ENCODE measurements at regions not wholly inside any gene's neighbourhood (a gene's known extent, or its start where the extent isn't known, plus 50 kb on each side); places are given as distances from the start of the nearest gene placed in this dataset.

DNA sequence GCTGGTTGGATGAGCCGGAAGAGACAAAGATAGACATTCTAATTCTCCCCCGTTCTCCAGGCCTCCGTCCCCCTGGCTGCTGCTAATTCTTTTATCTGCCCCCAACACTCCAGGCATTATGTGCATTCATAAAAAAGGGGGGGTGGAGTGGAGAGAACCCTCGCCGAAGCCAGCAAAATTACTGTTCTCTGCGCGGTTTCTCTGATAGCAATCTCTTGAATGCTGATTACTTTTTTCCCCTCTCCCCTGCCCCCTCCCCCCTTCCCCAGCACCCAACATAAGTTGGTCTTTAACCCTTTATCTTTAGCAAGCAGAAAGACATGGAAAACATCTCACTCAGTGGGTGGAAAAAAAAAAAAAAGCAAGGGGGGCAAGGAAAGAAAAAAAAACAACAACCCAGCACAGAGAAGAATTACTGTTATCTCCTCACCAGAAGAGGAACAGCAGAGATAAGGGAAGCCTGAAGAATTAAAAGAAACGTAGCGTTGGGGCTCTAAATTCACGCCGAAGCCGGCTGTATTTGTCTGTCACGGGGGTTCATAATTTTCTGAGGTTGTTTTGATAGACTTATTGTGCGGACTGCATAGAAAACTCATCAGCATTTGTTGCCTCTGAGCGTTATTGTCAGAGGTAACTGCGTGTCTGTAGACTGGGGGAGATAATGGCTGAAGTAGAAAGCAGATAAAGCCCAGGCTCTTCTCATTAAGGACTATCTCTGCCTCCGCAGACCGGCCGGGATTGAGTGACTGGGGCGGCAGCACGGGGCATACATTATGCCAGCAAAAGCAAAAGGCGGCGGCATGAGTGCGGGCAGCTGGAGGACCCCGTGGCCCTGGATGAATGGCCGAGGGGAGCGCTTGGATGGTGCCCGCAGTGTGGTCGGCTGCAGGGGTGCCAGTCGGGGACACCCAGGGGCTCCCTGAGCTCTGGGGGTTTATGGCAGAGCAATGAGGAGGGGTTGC, 126.9 kb downstream of the MRM1 start:
- DNase-seq (ENCODE audit: low read depth in 2 of 2): no peak

DNA sequence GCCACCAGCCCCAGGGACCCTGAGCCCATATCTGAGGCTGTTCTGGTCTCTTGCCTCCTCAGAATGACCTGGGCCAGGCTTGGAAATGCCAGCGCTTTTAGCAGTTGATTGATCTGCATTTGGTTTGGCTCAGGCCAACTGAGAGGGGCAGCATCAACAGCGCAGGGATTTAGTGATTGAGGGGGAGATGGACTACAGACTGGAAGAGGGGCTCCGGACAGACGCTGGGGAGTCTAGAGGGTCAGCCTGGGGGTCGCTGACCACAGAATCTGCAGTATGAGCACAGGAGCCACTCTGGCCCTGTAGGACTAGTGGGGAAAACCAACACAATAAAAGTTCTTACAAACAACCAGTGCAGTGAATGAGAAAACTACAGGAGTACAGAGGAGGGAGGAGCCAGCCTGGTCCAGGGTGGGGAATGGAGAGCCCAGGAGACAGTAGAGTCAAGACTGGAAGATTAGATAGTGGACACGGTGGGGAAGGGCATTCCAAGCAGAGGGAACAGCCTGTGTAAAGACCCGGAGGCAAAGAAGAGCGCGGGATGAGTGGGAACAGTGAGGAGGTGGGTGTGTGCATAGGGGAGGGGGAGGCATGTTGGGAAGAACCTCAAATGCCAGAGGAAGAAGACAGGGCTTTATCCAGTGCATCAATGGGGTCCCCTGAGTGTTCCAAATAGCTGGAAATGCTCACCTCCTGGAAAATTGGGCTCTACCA, 128.9 kb downstream of the MRM1 start:
- no peak for DNase-seq (ENCODE audit: low read depth in 2 of 2)

DNA sequence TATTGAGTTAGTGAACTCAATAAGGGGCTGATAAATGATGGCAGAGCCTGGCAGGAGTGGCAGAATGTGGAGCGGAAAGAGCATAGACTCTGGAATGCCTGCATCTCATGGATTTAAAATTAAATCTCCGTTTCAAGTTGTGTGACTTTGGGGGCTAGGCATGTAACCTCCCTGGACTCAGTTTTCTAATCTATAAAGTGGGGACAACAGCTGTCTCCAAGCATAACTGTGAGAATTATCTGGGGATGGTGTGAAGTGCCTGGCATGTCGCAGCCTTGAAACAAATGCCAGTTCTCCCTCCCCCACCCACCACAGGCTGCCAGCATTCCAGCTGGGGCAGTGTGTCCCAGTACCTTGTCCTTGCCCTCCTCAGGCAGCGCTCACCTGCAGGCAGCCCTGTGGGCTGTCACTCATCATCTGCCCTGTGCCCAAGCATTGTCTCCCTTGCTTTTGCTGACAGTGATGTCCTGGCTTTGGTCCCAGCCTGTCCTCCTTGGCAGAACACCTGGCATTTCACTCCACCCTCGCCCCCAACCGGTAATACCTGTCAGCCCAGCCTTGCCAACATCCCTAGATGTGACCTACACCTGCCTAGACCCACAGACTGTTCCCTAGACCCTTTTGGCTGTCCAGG, 129.6 kb downstream of the MRM1 start:
- DNase-seq (ENCODE audit: low read depth in 2 of 2): no peak

- DNase-seq (ENCODE audit: low read depth in 2 of 2): no peak
Observed at GRCh38 chr17:36731811-36732210, 130.4 kb downstream of the MRM1 start.

DNA sequence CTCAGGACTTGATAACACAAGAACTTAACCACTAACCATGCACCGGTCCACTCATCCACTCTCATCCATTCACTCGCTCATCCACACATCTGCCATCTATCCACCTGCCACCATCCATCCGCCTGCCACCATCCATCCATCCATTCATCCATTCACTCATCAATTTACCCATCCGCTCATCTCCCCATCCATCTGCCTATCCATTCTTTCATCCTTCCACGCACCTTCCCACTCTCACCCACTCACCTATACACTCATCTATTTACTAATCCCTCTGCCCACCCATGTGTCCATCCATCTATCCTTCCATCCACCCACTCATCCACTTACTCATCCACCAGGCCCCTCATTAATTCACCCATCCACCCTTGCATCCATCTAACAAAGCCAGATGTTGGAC, 131.0 kb downstream of the MRM1 start:
- no peak for DNase-seq (ENCODE audit: low read depth in 2 of 2)

- DNase-seq (ENCODE audit: low read depth in 2 of 2): no peak
Observed at GRCh38 chr17:36736201-36737156, 135.1 kb downstream of the MRM1 start.

DNA sequence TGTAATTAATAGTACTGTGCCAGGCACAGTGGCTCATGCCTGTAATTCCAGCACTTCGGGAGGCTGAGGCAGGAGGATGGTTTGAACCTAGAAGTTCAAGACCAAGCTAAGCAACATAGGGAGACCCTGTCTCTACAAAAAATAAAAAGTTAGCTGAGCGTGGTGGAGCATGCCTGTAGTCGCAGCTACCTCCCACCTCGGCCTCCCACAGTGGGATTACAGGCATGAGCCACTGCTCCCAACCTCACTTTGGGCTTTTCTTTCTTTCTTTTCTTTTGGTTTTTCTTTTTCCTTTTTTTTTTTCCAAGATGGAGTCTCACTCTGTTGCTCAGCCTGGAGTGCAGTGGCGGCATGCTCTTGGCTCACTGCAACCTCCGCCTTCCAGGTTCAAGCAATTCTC, 137.8 kb downstream of the MRM1 start:
- no peak for DNase-seq (ENCODE audit: low read depth in 2 of 2)

- no peak for DNase-seq (ENCODE audit: low read depth in 2 of 2)
Observed at GRCh38 chr17:36740157-36740556, 138.8 kb downstream of the MRM1 start.

GRCh38 chr17:36741019-36741902, 139.9 kb downstream of the MRM1 start:
- DNase-seq (ENCODE audit: low read depth in 2 of 2): no peak

DNA sequence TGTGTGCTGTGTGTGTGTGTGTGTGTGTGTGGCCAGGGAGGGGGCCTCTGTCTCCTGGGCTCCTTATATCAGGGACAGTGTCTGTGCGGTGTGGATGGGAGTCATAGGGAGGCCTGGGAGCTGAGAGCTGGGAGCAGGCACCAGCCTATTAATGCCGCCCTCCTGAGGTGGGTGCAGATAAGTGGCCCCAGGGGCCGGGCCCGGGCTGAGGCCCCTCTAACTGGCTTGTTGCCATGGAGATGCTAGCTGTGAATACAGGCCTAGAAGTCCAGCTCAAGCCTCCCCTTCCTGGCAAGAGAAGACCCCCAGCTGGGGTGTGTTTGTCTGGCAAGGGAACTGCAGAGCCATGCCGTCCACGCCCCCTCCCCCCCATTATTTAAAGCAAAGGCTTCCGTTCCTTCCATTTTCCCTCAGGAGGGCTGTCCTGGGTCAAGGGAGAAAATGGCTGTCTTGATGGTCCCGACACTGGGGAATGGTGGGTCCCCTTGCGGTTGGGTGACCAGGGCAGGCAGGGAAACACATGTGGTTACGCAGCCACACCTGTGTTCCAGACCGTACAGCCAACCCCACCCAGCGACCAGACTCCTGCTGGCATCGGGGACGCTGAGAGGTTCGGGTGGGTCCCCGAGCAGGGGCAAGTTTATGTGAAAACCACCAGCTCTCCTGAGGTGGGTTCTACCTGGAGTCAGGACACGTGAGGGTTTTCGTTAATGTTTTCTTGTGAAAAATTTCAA, 141.1 kb downstream of the MRM1 start:
- DNase-seq (ENCODE audit: low read depth in 2 of 2): no peak

DNA sequence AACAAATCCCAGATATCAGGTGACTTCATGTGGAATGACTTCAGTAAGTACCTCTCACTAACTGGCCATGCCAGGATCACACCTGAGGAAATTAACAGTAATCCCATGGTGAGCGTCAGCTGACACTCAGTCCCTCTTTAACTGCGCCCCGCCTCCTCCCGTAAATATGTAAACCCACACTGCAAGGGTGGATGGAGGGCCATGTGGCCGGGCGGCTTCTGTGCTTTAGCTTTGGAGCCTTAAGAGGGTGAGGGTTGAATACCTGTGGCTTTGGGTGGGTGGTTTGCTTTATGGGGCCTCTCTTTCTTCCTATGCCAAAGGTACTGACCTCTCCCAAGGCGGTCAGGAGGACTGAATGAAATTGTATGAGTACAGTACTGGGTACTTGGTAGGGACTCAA, 141.7 kb downstream of the MRM1 start:
- DNase-seq (ENCODE audit: low read depth in 2 of 2): no peak

- DNase-seq (ENCODE audit: low read depth in 2 of 2): no peak
Observed at GRCh38 chr17:36746381-36747053, 145.1 kb downstream of the MRM1 start.

DNA sequence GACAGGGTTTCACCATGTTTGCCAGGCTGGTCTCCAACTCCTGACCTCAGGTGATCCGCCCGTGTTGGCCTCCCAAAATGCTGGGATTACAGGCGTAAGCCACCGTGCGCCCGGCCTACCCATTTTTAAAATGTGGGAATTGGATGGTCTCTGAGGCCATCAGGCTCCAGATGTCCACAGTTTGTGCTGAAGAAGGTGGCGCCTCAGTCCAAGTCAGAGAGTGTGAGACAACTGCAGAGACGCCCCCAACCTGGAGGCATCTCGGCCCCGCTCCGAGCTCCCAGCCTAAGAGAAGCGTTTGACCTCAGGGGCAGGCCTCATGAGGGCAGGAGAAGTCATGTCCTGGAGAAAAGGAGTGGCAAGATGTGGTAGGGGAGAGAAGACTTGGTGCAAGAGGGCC, 146.5 kb downstream of the MRM1 start:
- DNase-seq (ENCODE audit: low read depth in 2 of 2): no peak

DNA sequence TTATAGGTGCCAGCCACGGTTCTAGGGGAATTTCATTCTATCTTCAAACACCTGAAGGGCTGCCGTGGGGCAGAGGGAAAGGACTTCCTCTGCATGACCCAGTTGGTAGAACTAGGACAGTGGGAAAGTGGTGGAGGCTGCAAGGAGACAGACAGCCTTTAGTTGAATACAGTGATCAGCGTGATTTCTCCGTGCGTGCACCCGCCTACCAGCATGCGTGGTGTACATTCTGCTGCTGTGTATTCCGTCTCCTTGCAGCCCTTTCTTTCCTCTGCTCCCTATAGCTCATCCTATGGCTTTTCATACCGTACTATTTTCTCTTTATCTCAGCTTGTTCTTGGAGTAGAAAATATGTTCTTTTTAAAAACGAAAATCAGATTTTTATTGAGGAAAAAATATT, 146.9 kb downstream of the MRM1 start:
- no peak for DNase-seq (ENCODE audit: low read depth in 2 of 2)

DNA sequence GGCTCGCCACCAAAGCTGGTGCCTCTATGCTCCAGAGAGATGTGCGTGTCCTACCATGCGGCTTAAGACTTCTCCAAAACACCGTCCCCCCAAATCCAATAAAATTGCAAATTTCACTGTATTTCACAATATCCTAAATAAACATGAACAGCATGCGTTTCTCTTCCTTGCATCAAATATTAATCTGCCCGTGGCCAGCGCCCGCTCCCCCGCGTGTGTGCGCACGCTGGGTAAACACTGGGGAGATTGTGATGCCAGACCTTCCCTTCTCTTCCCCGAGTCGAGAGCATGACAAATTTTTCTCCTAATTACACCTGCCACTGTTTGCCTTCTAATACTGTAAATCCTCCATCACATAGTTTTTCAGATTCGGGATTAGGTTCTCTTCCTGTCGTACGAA, 148.1 kb downstream of the MRM1 start:
- DNase-seq (ENCODE audit: low read depth in 2 of 2): no peak

DNA sequence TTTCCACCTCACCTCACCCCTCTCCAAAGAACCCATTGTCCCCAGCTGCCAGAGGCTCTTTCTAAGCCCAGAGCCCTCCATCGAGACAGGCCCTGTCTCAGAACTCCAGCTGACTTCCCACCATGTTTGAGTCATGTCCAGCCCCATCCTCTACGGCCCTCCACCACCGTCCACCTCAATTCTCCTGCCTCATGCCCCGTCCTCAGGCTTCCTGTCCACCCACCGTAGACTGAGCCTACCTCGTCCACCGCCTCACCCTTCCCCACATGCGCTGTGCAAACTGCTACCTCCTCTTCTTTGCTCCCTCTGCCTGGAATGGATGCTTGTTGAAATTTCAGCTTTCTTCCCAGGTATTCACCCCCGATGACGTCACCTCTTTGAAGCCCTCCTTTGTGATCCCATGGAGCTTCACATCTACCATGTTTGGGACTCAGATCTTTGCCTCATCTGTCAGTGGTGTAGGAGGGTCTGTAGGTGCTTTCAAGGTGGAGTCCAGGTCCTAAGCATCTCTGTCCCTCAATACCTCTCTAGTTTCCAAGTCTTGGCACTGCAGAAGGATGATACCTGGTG, 149.0 kb downstream of the MRM1 start:
- DNase-seq (ENCODE audit: low read depth in 2 of 2): no peak

DNA sequence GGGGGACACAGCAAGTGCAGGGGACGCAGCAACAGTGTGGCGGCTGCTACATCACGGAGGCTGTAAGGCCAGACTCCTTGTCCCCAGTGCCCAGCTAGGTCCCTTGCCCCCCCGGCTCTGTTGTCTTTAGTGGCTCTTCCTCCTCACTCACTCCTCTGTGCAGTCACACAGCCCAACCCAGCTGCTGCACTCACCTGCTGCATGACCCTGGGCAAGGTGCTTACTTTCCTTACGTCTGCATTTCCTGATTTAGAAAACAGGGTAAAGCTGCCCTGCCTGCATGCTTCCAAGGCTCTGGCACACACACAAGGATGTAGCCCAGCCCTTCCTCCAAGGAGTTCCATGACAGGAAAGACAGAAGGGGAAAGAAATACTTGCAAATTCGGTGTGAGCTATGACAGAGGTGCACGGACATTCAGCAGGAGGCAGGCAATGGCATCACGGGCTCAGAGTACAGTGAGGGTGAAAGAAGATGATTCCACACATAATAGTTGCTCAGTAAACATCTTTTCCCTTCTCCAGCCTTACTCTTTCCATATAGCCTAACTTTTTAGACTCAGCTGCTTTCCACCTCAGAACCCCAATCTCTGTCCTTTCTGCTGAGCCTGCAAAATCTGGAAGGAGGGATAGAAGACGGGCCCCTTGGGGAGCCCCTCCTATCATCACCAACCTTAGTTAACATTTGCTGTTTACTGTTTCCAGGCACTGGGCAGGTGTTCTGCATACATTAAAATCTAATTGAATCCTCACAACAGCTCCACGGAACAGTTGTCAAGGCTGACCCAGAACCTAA, 150.9 kb downstream of the MRM1 start:
- DNase-seq (ENCODE audit: low read depth in 2 of 2): no peak

DNA sequence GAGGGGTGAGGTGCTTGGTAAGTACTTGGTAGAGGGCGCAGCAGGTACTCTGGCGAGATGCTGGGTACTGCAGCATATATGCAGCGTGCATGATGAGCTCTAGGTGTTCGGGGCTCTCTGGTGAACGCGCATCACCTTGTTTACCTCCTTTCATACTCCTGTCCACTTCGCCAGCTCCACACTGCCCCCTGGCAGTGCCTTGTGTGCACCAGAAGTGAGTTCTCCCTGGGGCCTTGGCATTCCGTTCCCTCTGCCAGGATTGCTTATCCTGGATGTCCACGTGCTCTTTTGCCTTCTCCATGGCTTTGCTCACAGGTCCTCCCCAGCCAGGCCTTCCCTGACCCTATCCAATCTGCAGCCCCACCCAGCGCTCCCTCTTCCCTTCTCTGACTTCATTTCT, 154.2 kb downstream of the MRM1 start:
- peak in 1 of 2 donors; percentile 13 for DNase-seq (ENCODE audit: low read depth in 2 of 2)
